A673 (cell line): ENCODE measurements at regions not wholly inside any gene's neighbourhood (a gene's known extent, or its start where the extent isn't known, plus 50 kb on each side); places are given as distances from the start of the nearest gene placed in this dataset.

ENCODE experiments used
- BruUV-seq: library from RNA; stranded (reverse); fragments of 400-500 nt; replicated peaks from 2 replicates; lab custom pipeline; 2021; lab: Mats Ljungman, UMichigan
- CTCF ChIA-PET: fragments of 300-600 bp; sonication (Branson Sonifier 250); formaldehyde crosslinking; loops from one replicate; lab custom pipeline; 2022; ENCODE audit warnings: antibody characterized with exemption; lab: Charles Lee
- POLR2A ChIA-PET: fragments of 300-600 bp; sonication (Branson Sonifier 250); formaldehyde crosslinking; loops from one replicate; lab custom pipeline; 2022; ENCODE audit warnings: antibody characterized with exemption; ENCODE audit not compliant: low non-redundant PET; lab: Charles Lee
- DNase-seq: peaks from one replicate; pipeline ENCODE4 v3.0.0-alpha.2; 2015; ENCODE audit warnings: low spot score
- H3K27ac ChIP-seq: fragments of 200-600 bp; sonication (generic); 2 replicates; pipeline ENCODE4 v1.5.1; 2016; ENCODE audit warnings: mixed run types, low read depth, mild to moderate bottlenecking, mixed read lengths, antibody characterized with exemption, low read length; ENCODE audit not compliant: poor library complexity, severe bottlenecking
- H3K27me3 ChIP-seq: fragments of 200-600 bp; sonication (generic); replicated peaks from 2 replicates; pipeline ENCODE4 v1.6.1; 2017; ENCODE audit warnings: mixed run types, low read depth, mild to moderate bottlenecking, mixed read lengths, antibody characterized with exemption, low read length; ENCODE audit not compliant: insufficient read depth, poor library complexity
- H3K36me3 ChIP-seq: fragments of 200-600 bp; sonication (generic); 2 replicates; pipeline ENCODE4 v1.6.1; 2016; ENCODE audit warnings: mixed run types, mild to moderate bottlenecking, mixed read lengths, antibody characterized with exemption, low read length; ENCODE audit not compliant: insufficient read depth, poor library complexity, severe bottlenecking
- H3K4me1 ChIP-seq: fragments of 200-600 bp; sonication (generic); 2 replicates; pipeline ENCODE4 v1.6.1; 2017; ENCODE audit warnings: mixed run types, mild to moderate bottlenecking, mixed read lengths, antibody characterized with exemption, low read length; ENCODE audit not compliant: insufficient read depth, poor library complexity, severe bottlenecking
- H3K4me3 ChIP-seq: fragments of 200-600 bp; sonication (generic); 2 replicates; pipeline ENCODE4 v1.5.1; 2016; ENCODE audit warnings: low read depth, mixed run types, mild to moderate bottlenecking, mixed read lengths, low read length; ENCODE audit not compliant: poor library complexity, severe bottlenecking
- H3K9me3 ChIP-seq: fragments of 200-600 bp; sonication (generic); 2 replicates; pipeline ENCODE4 v1.6.1; 2016; ENCODE audit warnings: mixed run types, low read depth, mild to moderate bottlenecking, mixed read lengths, antibody characterized with exemption, low read length; ENCODE audit not compliant: poor library complexity, severe bottlenecking
- CTCF ChIP-seq: fragments of 300-800, 200-600 bp; sonication (generic); conservative IDR thresholded peaks from 2 replicates; pipeline ENCODE4 v1.5.1; 2017; ENCODE audit warnings: low read depth, mild to moderate bottlenecking, antibody characterized with exemption, low read length, moderate library complexity, mixed read lengths
- EZH2 ChIP-seq: fragments of 200-600 bp; sonication (generic); IDR thresholded peaks from 2 replicates; pipeline ENCODE4 v1.6.1; 2017; ENCODE audit warnings: borderline replicate concordance, low read depth, mild to moderate bottlenecking, mixed read lengths, antibody characterized with exemption, low read length; ENCODE audit not compliant: poor library complexity, severe bottlenecking
- intact Hi-C: fragments of 100-400 bp; cut with micrococcal nuclease; formaldehyde crosslinking; loops from one replicate; pipeline ENCODE4 v1.10.0; 2022; ENCODE audit not compliant: unreplicated experiment

- no peaks in the 10 kb centered on the region for H3K9me3 ChIP-seq
- intact Hi-C loops = no loop called here
- H3K4me3 ChIP-seq = no peak overlapping the region
- no peak overlapping the region for H3K27ac ChIP-seq
- ChIA-PET CTCF (no interaction called here), POLR2A (no interaction called here)
- TF ChIP-seq EZH2 (no peak), CTCF (no peak)
- DNase-seq = no peak
- BruUV-seq = no TSS peak
- H3K36me3 ChIP-seq = no peaks in the 10 kb centered on the region
- no peaks in the 10 kb centered on the region for H3K4me1 ChIP-seq
- H3K27me3 ChIP-seq = no peaks in the 10 kb centered on the region
These were observed 1719.3 kb downstream of the HACE1 start for GRCh38 chr6:103140308-103141027.

- H3K36me3 ChIP-seq = no peaks in the 10 kb centered on the region
- BruUV-seq = no TSS peak
- ChIA-PET POLR2A (no interaction called here), CTCF (no interaction called here)
- no peaks in the 10 kb centered on the region for H3K4me1 ChIP-seq
- no peak overlapping the region for H3K4me3 ChIP-seq
- H3K27me3 ChIP-seq = no peaks in the 10 kb centered on the region
- no peak for DNase-seq
- TF ChIP-seq EZH2 (no peak), CTCF (no peak)
- H3K27ac ChIP-seq = no peak overlapping the region
- intact Hi-C loops = no loop called here
- no peaks in the 10 kb centered on the region for H3K9me3 ChIP-seq
These were observed 1720.3 kb downstream of the HACE1 start for GRCh38 chr6:103139377-103139776.

GRCh38 chr6:103124471-103124870, 1731.0 kb downstream of the GRIK2 start:
- H3K4me3 ChIP-seq = no peak overlapping the region
- no peaks in the 10 kb centered on the region for H3K9me3 ChIP-seq
- CTCF ChIA-PET = no interaction called here
- no peak overlapping the region for H3K27ac ChIP-seq
- no TSS peak for BruUV-seq
- no peak for DNase-seq
- POLR2A ChIA-PET = no interaction called here
- intact Hi-C loops = loop anchor here (10.0 kb wide), 4 partner anchors 670 to 1190 kb away; no protein-coding TSS in a partner anchor
- TF ChIP-seq EZH2 = no peak
- no peak for TF ChIP-seq CTCF
- H3K4me1 ChIP-seq = peaks cover 6% of the 10 kb centered on the region
- H3K27me3 ChIP-seq = no peaks in the 10 kb centered on the region
- no peaks in the 10 kb centered on the region for H3K36me3 ChIP-seq
